Endodermal cell (in vitro differentiated cells): ENCODE measurements at regions not wholly inside any gene's neighbourhood (a gene's known extent, or its start where the extent isn't known, plus 50 kb on each side); places are given as distances from the start of the nearest gene placed in this dataset.
A peak's percentile ranks its signal among the peaks of the same experiment; 100 is the strongest.
"Not testable (repeated sequence)": the region's sequence is repeated elsewhere in the genome, so short reads cannot be mapped to it uniquely, and the experiment has no call there.

ENCODE experiments used
- DNase-seq: peaks from one replicate; pipeline ENCODE4 v3.0.0-alpha.2; 2017
- H3K27ac ChIP-seq: 2 replicates; pipeline ENCODE4 v1.5.1; 2013; ENCODE audit warnings: mild to moderate bottlenecking, low read depth, low read length, moderate library complexity
- H3K27me3 ChIP-seq: 2 replicates; pipeline ENCODE4 v1.6.1; 2013; ENCODE audit warnings: mild to moderate bottlenecking, low read length, moderate library complexity; ENCODE audit not compliant: insufficient read depth, control insufficient read depth, poor library complexity, severe bottlenecking
- H3K36me3 ChIP-seq: 2 replicates; pipeline ENCODE4 v1.7.0; 2013; ENCODE audit warnings: mild to moderate bottlenecking, low read length, moderate library complexity; ENCODE audit not compliant: control insufficient read depth, insufficient read depth
- H3K4me1 ChIP-seq: one replicate; pipeline ENCODE4 v1.7.0; 2013; ENCODE audit warnings: low read length; ENCODE audit not compliant: control insufficient read depth, insufficient read depth
- H3K4me3 ChIP-seq: 2 replicates; pipeline ENCODE4 v1.5.1; 2013; ENCODE audit warnings: mild to moderate bottlenecking, low read length, moderate library complexity
- H3K9ac ChIP-seq: 2 replicates; pipeline ENCODE4 v1.6.1; 2013; ENCODE audit warnings: mild to moderate bottlenecking, low read length, moderate library complexity; ENCODE audit not compliant: poor library complexity, severe bottlenecking; ENCODE audit errors: extremely low read depth
- H3K9me3 ChIP-seq: 2 replicates; pipeline ENCODE4 v1.6.1; 2013; ENCODE audit warnings: mild to moderate bottlenecking, low read length, moderate library complexity; ENCODE audit not compliant: control insufficient read depth
- H3K27ac Mint-ChIP-seq: 2 replicates; pipeline ENCODE4 v1.8.0; 2020; ENCODE audit warnings: mixed read lengths
- H3K27me3 Mint-ChIP-seq: 2 replicates; pipeline ENCODE4 v1.8.0; 2021; ENCODE audit warnings: mild to moderate bottlenecking, mixed read lengths; ENCODE audit not compliant: insufficient read depth
- H3K36me3 Mint-ChIP-seq: 2 replicates; pipeline ENCODE4 v1.8.0; 2020; ENCODE audit warnings: low read depth, mixed read lengths
- H3K4me1 Mint-ChIP-seq: 2 replicates; pipeline ENCODE4 v1.8.0; 2020; ENCODE audit warnings: mixed read lengths
- H3K4me3 Mint-ChIP-seq: 2 replicates; pipeline ENCODE4 v1.8.0; 2020; ENCODE audit warnings: mild to moderate bottlenecking, moderate library complexity, mixed read lengths
- H3K9me3 Mint-ChIP-seq: 2 replicates; pipeline ENCODE4 v1.8.0; 2020; ENCODE audit warnings: mild to moderate bottlenecking, mixed read lengths
- WGBS, 2 experiments: methylation state at CpG; one replicate each; pipeline versions ENCODE4 v1.1.5 to v1.1.7; 2013; ENCODE audit warnings: missing lambda C conversion rate in 2 of 2, mixed read lengths in 1 of 2; ENCODE audit not compliant: insufficient coverage in 1 of 2, insufficient read length in 1 of 2; 5-methylcytosine and 5-hydroxymethylcytosine counted together
- TF ChIP-seq, protein P1 (sequence below): fragments of 200-600 bp; sonication (generic); conservative IDR thresholded peaks from 2 replicates; pipeline ENCODE4 v1.5.0; 2021; ENCODE audit warnings: antibody characterized with exemption, mild to moderate bottlenecking

DNA sequence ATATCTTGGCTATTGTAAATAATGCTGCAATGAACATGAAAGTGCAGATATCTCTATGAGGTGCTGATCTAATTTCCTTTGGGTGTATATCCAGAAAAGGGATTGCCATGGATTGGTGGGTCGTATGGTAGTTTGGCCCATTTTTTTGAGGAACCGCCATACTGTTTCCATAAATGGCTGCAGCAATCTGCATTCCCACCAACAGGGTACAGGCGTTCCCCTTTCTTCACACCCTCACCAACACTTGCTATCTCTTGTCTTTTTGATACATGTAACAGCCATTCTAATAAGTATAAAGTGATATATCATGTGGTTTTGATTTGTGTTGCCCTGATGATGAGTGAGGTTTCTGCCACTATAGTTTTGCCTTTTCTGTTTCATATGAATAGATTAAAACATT is 146.7 kb downstream of the NR2F2 start:
- Mint-ChIP-seq H3K27ac (no peak overlapping the region), H3K9me3 (no peaks in the 10 kb centered on the region), H3K27me3 (peaks cover 7% of the 10 kb centered on the region), H3K4me1 (peaks cover 4% of the 10 kb centered on the region), H3K36me3 (no peaks in the 10 kb centered on the region), H3K4me3 (no peak overlapping the region)
- TF ChIP-seq, protein P1, sequence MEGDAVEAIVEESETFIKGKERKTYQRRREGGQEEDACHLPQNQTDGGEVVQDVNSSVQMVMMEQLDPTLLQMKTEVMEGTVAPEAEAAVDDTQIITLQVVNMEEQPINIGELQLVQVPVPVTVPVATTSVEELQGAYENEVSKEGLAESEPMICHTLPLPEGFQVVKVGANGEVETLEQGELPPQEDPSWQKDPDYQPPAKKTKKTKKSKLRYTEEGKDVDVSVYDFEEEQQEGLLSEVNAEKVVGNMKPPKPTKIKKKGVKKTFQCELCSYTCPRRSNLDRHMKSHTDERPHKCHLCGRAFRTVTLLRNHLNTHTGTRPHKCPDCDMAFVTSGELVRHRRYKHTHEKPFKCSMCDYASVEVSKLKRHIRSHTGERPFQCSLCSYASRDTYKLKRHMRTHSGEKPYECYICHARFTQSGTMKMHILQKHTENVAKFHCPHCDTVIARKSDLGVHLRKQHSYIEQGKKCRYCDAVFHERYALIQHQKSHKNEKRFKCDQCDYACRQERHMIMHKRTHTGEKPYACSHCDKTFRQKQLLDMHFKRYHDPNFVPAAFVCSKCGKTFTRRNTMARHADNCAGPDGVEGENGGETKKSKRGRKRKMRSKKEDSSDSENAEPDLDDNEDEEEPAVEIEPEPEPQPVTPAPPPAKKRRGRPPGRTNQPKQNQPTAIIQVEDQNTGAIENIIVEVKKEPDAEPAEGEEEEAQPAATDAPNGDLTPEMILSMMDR = peak; percentile 44
- Histone ChIP-seq H3K27me3 (peaks cover 12% of the 10 kb centered on the region), H3K4me3 (no peak overlapping the region), H3K4me1 (no peaks in the 10 kb centered on the region), H3K9ac (no peak overlapping the region), H3K36me3 (no peaks in the 10 kb centered on the region), H3K9me3 (no peaks in the 10 kb centered on the region), H3K27ac (no peak overlapping the region)
- no peak for DNase-seq
- 97 to 100% methylated on average over 2 to 3 of the region's 3 CpGs for WGBS, 2 experiments

- H3K9ac ChIP-seq, DNase-seq, H3K27me3 ChIP-seq, H3K9me3 ChIP-seq, H3K4me3 ChIP-seq, H3K36me3 Mint-ChIP-seq, H3K27ac ChIP-seq, H3K9me3 Mint-ChIP-seq, H3K4me1 ChIP-seq, H3K36me3 ChIP-seq, H3K4me1 Mint-ChIP-seq, H3K4me3 Mint-ChIP-seq, H3K27ac Mint-ChIP-seq: not testable (repeated sequence)
- peaks cover 23% of the 10 kb centered on the region for H3K27me3 Mint-ChIP-seq
- no CpG with 5 or more reads among the region's 1 CpG for WGBS, 2 experiments
Observed at GRCh38 chr15:96484412-96484811, 153.9 kb downstream of the NR2F2 start.

GRCh38 chr15:96484830-96485229 is 154.3 kb downstream of the NR2F2 start:
- H3K27ac ChIP-seq = no peak overlapping the region
- no peaks in the 10 kb centered on the region for H3K9me3 ChIP-seq
- no peaks in the 10 kb centered on the region for H3K36me3 Mint-ChIP-seq
- peaks cover 25% of the 10 kb centered on the region for H3K27me3 Mint-ChIP-seq
- H3K27ac Mint-ChIP-seq = no peak overlapping the region
- peaks cover 2% of the 10 kb centered on the region for H3K4me1 Mint-ChIP-seq
- no peaks in the 10 kb centered on the region for H3K4me1 ChIP-seq
- H3K9ac ChIP-seq = no peak overlapping the region
- no peak overlapping the region for H3K4me3 Mint-ChIP-seq
- H3K27me3 ChIP-seq = no peaks in the 10 kb centered on the region
- no peaks in the 10 kb centered on the region for H3K9me3 Mint-ChIP-seq
- TF ChIP-seq, protein P1 = no peak
- no peak overlapping the region for H3K4me3 ChIP-seq
- no peaks in the 10 kb centered on the region for H3K36me3 ChIP-seq
- DNase-seq = no peak

DNA sequence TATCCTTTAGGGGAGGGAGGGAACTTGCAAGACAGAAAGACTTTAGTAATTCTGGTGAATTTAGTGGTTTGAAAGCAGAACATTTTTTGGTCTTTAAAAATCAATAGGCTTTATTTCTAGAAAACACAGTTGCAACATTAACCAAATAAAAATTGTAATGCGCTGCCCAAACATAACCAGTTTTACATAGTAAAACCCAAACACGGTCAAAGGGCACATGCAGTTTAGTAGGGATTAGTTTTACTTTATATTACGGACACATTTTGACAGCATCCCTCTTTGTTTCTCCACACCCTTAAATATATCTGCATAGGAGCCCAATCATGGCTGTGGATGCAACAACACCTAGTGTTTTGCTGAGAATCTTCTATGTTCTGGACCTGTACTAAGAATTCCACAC is 156.7 kb downstream of the NR2F2 start:
- Mint-ChIP-seq H3K27ac (no peak overlapping the region), H3K4me1 (peaks cover 2% of the 10 kb centered on the region), H3K9me3 (peaks cover 2% of the 10 kb centered on the region), H3K4me3 (no peak overlapping the region), H3K36me3 (no peaks in the 10 kb centered on the region), H3K27me3 (peaks cover 33% of the 10 kb centered on the region)
- Histone ChIP-seq H3K27me3 (no peaks in the 10 kb centered on the region), H3K27ac (no peak overlapping the region), H3K36me3 (no peaks in the 10 kb centered on the region), H3K9me3 (no peaks in the 10 kb centered on the region), H3K4me3 (no peak overlapping the region), H3K9ac (no peak overlapping the region), H3K4me1 (no peaks in the 10 kb centered on the region)
- no peak for DNase-seq
- 96 to 100% methylated on average over 1 to 3 of the region's 3 CpGs for WGBS, 2 experiments
- TF ChIP-seq, protein P1 = no peak

- not testable (repeated sequence) for DNase-seq, H3K36me3 ChIP-seq, H3K27me3 ChIP-seq, H3K9me3 Mint-ChIP-seq, H3K27ac ChIP-seq, H3K4me1 Mint-ChIP-seq, H3K36me3 Mint-ChIP-seq, H3K9me3 ChIP-seq, H3K4me3 ChIP-seq, H3K27ac Mint-ChIP-seq, H3K4me1 ChIP-seq, H3K9ac ChIP-seq
- Mint-ChIP-seq H3K4me3 (peak overlapping the region; percentile 57), H3K27me3 (peaks cover 39% of the 10 kb centered on the region)
- WGBS, 2 experiments = 93 to 95% methylated on average over 10 to 15 of the region's 15 CpGs
Observed at GRCh38 chr15:96491066-96491699, 160.7 kb downstream of the NR2F2 start.
